Activated B cell treated with CpG ODN at 0.5 μM for 24 hours (primary cell): ENCODE measurements at regions not wholly inside any gene's neighbourhood (a gene's known extent, or its start where the extent isn't known, plus 50 kb on each side); places are given as distances from the start of the nearest gene placed in this dataset.

Experiments used
- ATAC-seq: fragments of 200-7000 bp; cut with Tn5 transposase; one replicate; pipeline ENCODE4 v1.10.0; 2021; ENCODE audit warnings: low read depth, mild to moderate bottlenecking, moderate library complexity
- CTCF ChIA-PET: fragments of 350-600 bp; sonication (Branson Sonifier 250); formaldehyde crosslinking; loops from one replicate; lab custom pipeline; 2021; ENCODE audit warnings: antibody characterized with exemption; lab: Charles Lee
- POLR2A ChIA-PET: fragments of 350-600 bp; sonication (Branson Sonifier 250); formaldehyde crosslinking; loops from one replicate; lab custom pipeline; 2021; ENCODE audit warnings: antibody characterized with exemption; lab: Charles Lee
- DNase-seq: peaks from one replicate; pipeline ENCODE4 v3.0.0; 2022
- H3K27ac Mint-ChIP-seq: one replicate; pipeline ENCODE4 v1.8.0; 2020; ENCODE audit warnings: mixed read lengths
- H3K27me3 Mint-ChIP-seq: one replicate; pipeline ENCODE4 v1.8.0; 2021; ENCODE audit warnings: mixed read lengths
- H3K36me3 Mint-ChIP-seq: one replicate; pipeline ENCODE4 v1.8.0; 2021; ENCODE audit warnings: low read depth, mixed read lengths
- H3K4me1 Mint-ChIP-seq: one replicate; pipeline ENCODE4 v1.8.0; 2021; ENCODE audit warnings: mixed read lengths
- H3K4me3 Mint-ChIP-seq: one replicate; pipeline ENCODE4 v1.8.0; 2020; ENCODE audit warnings: mild to moderate bottlenecking, mixed read lengths
- H3K9me3 Mint-ChIP-seq: one replicate; pipeline ENCODE4 v1.8.0; 2020; ENCODE audit warnings: mixed read lengths
- intact Hi-C: fragments of 100-400 bp; cut with micrococcal nuclease; formaldehyde crosslinking; loops from one replicate; pipeline ENCODE4 v1.15.1; 2024
- TF ChIP-seq, protein P1 (sequence below): fragments of 200-600 bp; IDR thresholded peaks from one replicate; pipeline ENCODE4 v1.8.0; 2022; ENCODE audit warnings: antibody characterized with exemption, mild to moderate bottlenecking

DNA sequence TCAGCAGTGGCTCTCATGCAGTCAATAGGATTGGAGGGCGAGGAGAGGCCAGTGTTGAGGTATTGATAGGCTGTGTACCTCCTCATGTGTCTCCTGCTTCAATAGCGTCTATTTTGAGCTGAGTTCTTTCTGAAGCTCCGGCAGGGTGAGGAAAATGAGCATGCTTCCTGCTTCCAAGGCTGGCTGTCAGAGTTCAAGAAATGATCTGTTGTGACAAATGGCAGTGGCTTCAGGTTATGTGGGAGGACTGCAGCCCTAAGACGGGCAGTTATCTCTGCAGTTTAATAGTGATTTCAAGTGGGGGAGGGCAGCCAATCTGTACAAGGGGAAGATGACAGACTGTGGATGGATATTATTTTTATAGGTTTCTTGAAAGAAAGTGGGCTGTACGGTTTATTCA, 54.0 kb upstream of the CXCL14 start:
- TF ChIP-seq, protein P1, sequence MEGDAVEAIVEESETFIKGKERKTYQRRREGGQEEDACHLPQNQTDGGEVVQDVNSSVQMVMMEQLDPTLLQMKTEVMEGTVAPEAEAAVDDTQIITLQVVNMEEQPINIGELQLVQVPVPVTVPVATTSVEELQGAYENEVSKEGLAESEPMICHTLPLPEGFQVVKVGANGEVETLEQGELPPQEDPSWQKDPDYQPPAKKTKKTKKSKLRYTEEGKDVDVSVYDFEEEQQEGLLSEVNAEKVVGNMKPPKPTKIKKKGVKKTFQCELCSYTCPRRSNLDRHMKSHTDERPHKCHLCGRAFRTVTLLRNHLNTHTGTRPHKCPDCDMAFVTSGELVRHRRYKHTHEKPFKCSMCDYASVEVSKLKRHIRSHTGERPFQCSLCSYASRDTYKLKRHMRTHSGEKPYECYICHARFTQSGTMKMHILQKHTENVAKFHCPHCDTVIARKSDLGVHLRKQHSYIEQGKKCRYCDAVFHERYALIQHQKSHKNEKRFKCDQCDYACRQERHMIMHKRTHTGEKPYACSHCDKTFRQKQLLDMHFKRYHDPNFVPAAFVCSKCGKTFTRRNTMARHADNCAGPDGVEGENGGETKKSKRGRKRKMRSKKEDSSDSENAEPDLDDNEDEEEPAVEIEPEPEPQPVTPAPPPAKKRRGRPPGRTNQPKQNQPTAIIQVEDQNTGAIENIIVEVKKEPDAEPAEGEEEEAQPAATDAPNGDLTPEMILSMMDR: no peak
- no peak for DNase-seq
- Mint-ChIP-seq H3K4me3 (no peak overlapping the region), H3K36me3 (no peaks in the 10 kb centered on the region), H3K9me3 (no peaks in the 10 kb centered on the region), H3K27me3 (peaks cover 10% of the 10 kb centered on the region), H3K4me1 (no peaks in the 10 kb centered on the region), H3K27ac (no peak overlapping the region)
- intact Hi-C loops: no loop called here
- CTCF ChIA-PET: no interaction called here
- POLR2A ChIA-PET: no interaction called here
- ATAC-seq: no peak

DNA sequence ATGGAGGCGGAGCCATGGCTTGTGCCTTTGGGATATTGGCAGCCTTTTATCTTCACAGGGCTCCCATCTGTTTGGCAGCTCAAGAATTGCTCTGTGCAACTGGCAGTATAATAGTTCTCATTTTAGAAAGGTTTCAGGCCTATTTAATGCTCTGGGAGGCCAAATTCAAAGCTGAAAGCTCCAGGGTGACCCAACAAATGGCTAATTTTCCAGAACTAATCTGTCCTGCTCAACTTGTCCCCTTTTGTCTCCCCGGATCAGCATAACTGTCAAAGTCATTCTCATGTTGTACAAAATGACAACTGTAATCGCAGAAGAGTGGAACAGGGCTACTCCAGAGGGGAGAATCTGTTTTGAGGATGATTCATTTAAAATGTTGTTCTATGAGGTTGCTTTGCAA, 52.6 kb upstream of the CXCL14 start:
- H3K27ac Mint-ChIP-seq: no peak overlapping the region
- CTCF ChIA-PET: no interaction called here
- POLR2A ChIA-PET: no interaction called here
- H3K4me3 Mint-ChIP-seq: no peak overlapping the region
- H3K27me3 Mint-ChIP-seq: peaks cover 6% of the 10 kb centered on the region
- H3K9me3 Mint-ChIP-seq: no peaks in the 10 kb centered on the region
- no peak for DNase-seq
- intact Hi-C loops: no loop called here
- no peaks in the 10 kb centered on the region for H3K36me3 Mint-ChIP-seq
- H3K4me1 Mint-ChIP-seq: no peaks in the 10 kb centered on the region
- no peak for ATAC-seq
- TF ChIP-seq, protein P1: no peak

DNA sequence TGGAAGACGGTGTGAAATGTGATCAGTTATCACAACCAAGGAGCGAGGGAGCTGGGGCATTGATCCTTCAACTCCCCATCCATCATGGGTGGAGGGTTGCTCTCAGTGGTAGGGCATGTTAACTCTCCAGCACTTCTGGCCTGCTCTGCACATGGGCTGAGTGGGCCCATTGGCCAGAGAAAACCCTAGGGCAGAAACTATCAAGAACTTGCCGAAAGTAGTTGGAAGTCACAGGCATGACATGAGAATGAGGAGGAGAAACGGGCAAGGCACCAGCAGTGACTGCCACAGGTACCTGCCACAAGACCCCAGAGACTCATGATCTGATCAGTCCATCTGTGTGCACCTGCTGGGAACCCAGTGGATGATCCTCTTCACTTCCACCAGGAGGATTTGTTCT, 50.9 kb upstream of the CXCL14 start:
- no peaks in the 10 kb centered on the region for H3K9me3 Mint-ChIP-seq
- no peak for ATAC-seq
- intact Hi-C loops: no loop called here
- H3K4me1 Mint-ChIP-seq: no peaks in the 10 kb centered on the region
- TF ChIP-seq, protein P1: no peak
- peaks cover 6% of the 10 kb centered on the region for H3K27me3 Mint-ChIP-seq
- ChIA-PET POLR2A (no interaction called here), CTCF (no interaction called here)
- no peak overlapping the region for H3K27ac Mint-ChIP-seq
- no peak for DNase-seq
- H3K4me3 Mint-ChIP-seq: no peak overlapping the region
- H3K36me3 Mint-ChIP-seq: no peaks in the 10 kb centered on the region

DNA sequence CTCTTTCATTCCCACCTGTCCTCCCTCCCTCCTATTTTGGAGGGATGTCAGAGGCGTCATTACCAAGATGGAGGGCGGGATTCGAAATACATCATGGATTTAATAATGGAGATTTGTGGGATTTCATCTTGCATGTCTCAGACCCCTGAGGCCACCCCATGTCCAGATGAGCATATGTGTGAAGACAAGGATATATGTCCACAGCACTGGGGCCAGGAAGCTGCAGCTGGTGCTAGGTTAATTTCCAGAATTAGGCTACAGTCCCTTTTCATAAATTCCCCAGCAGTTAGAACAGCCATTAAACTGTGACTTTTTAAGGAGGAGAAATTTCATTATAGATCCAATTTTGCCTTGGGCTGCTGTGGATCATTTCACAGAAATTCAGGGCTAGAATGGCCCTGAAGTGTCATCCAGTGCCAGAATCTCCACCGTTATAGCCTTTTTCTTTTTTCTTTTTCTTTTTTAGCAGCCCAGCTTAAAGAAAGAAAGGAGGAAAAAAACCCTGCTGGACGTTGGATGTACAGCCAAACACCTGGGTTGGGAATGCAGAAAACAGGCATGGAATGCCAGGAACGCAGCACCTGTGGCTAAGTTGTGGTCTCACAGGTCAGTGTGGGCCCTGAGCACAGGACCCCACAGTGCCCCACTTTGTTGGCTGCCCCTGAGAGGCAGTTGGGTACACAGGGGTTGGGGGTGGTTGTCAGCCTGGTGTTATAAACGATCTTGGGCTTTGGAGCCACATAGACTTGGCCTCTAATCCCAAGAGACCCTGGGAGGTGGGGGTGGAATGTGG, 50.2 kb upstream of the CXCL14 start:
- H3K36me3 Mint-ChIP-seq: no peaks in the 10 kb centered on the region
- no peak overlapping the region for H3K27ac Mint-ChIP-seq
- intact Hi-C loops: no loop called here
- no peak for DNase-seq
- H3K9me3 Mint-ChIP-seq: no peaks in the 10 kb centered on the region
- TF ChIP-seq, protein P1: no peak
- H3K4me3 Mint-ChIP-seq: no peak overlapping the region
- peaks cover 6% of the 10 kb centered on the region for H3K27me3 Mint-ChIP-seq
- no peak for ATAC-seq
- ChIA-PET POLR2A (no interaction called here), CTCF (no interaction called here)
- no peaks in the 10 kb centered on the region for H3K4me1 Mint-ChIP-seq
